GM18520 (cell line): ENCODE measurements at regions not wholly inside any gene's neighbourhood (a gene's known extent, or its start where the extent isn't known, plus 50 kb on each side); places are given as distances from the start of the nearest gene placed in this dataset.

ENCODE experiments used
- ATAC-seq: cut with Tn5 transposase; IDR thresholded peaks from one replicate; pipeline ENCODE4 v1.9.1; 2021; ENCODE audit not compliant: unreplicated experiment

- no peak for ATAC-seq
Measured at GRCh38 chr10:78184851-78185692, 151.4 kb downstream of the RPS24 start.

GRCh38 chr10:78185693-78186055 is 152.0 kb downstream of the RPS24 start:
- ATAC-seq, result no peak

GRCh38 chr10:78186572-78186971 is 152.9 kb downstream of the RPS24 start:
- ATAC-seq, result no peak

GRCh38 chr10:78187371-78187770 is 153.7 kb downstream of the RPS24 start:
- ATAC-seq, result no peak

GRCh38 chr10:78188446-78188845 is 154.8 kb downstream of the RPS24 start:
- ATAC-seq, result no peak

- no peak for ATAC-seq
Measured at GRCh38 chr10:78190051-78190825, 156.6 kb downstream of the RPS24 start.

- ATAC-seq, result no peak
Measured at GRCh38 chr10:78191301-78191700, 157.6 kb downstream of the RPS24 start.

GRCh38 chr10:78193189-78193588 is 159.5 kb downstream of the RPS24 start:
- no peak for ATAC-seq

- ATAC-seq, result no peak
Measured at GRCh38 chr10:78194050-78194449, 160.4 kb downstream of the RPS24 start.

GRCh38 chr10:78194539-78195402 is 161.1 kb downstream of the RPS24 start:
- no peak for ATAC-seq

GRCh38 chr10:78196396-78196795 is 162.7 kb downstream of the RPS24 start:
- ATAC-seq, result no peak

- ATAC-seq, result no peak
Measured at GRCh38 chr10:78196964-78197363, 163.3 kb downstream of the RPS24 start.

GRCh38 chr10:78197628-78198272 is 164.1 kb downstream of the RPS24 start:
- no peak for ATAC-seq

GRCh38 chr10:78199005-78199725 is 165.5 kb downstream of the RPS24 start:
- ATAC-seq, result no peak

- ATAC-seq, result no peak
Measured at GRCh38 chr10:78199759-78200158, 166.1 kb downstream of the RPS24 start.

- ATAC-seq, result no peak
Measured at GRCh38 chr10:78200686-78201085, 167.0 kb downstream of the RPS24 start.

- no peak for ATAC-seq
Measured at GRCh38 chr10:78202386-78202785, 168.7 kb downstream of the RPS24 start.

- no peak for ATAC-seq
Measured at GRCh38 chr10:78203915-78204818, 170.5 kb downstream of the RPS24 start.

GRCh38 chr10:78205457-78206016 is 171.9 kb downstream of the RPS24 start:
- no peak for ATAC-seq
